ENCODE measurements at regions not wholly inside any gene's neighbourhood (a gene's known extent, or its start where the extent isn't known, plus 50 kb on each side); places are given as distances from the start of the nearest gene placed in this dataset.

GRCh38 chr2:43139501-43139900 lies 86.9 kb downstream of the ZFP36L2 start:
- TF ChIP-seq CTCF (IDR thresholded peaks at IDR 0.05), result no peak
- TF ChIP-seq POLR2AphosphoS5 (IDR thresholded peaks at IDR 0.05), result no peak

Data from transverse colon (tissue), 4 donors.